ENCODE measurements at regions not wholly inside any gene's neighbourhood (a gene's known extent, or its start where the extent isn't known, plus 50 kb on each side); places are given as distances from the start of the nearest gene placed in this dataset.

GRCh38 chr1:66443793-66444192, 90.2 kb upstream of the SGIP1 start:
- no peak overlapping the region for H3K27ac Mint-ChIP-seq
- no peaks in the 10 kb centered on the region for H3K9me3 Mint-ChIP-seq
- H3K4me3 Mint-ChIP-seq = no peak overlapping the region
- peaks cover 5% of the 10 kb centered on the region for H3K27me3 Mint-ChIP-seq (ENCODE audit: low read depth)
- no peak for DNase-seq (ENCODE audit: low spot score in 2 of 2, unreplicated experiment in 2 of 2)
- H3K4me1 Mint-ChIP-seq = peaks cover 20% of the 10 kb centered on the region
- TF ChIP-seq CTCF (IDR thresholded peaks at IDR 0.05; ENCODE audit: unreplicated experiment) = no peak
- no peaks in the 10 kb centered on the region for H3K36me3 Mint-ChIP-seq

- peak overlapping the region; percentile 17 for H3K27ac Mint-ChIP-seq
Measured at GRCh38 chr1:66444438-66445265, 89.3 kb upstream of the SGIP1 start.

GRCh38 chr1:66445492-66446181, 88.3 kb upstream of the SGIP1 start:
- Mint-ChIP-seq H3K36me3 (no peaks in the 10 kb centered on the region), H3K27me3 (ENCODE audit: low read depth) (peaks cover 5% of the 10 kb centered on the region), H3K4me1 (peaks cover 36% of the 10 kb centered on the region), H3K9me3 (no peaks in the 10 kb centered on the region), H3K4me3 (no peak overlapping the region), H3K27ac (peak overlapping the region; percentile 17)
- TF ChIP-seq CTCF (IDR thresholded peaks at IDR 0.05; ENCODE audit: unreplicated experiment) = no peak
- DNase-seq (ENCODE audit: low spot score in 2 of 2, unreplicated experiment in 2 of 2) = no peak

More at GRCh38 chr1:66444438-66445265, 89.3 kb upstream of the SGIP1 start:
- Mint-ChIP-seq H3K9me3 (no peaks in the 10 kb centered on the region), H3K4me3 (no peak overlapping the region), H3K4me1 (peaks cover 27% of the 10 kb centered on the region), H3K27me3 (ENCODE audit: low read depth) (peaks cover 5% of the 10 kb centered on the region), H3K36me3 (no peaks in the 10 kb centered on the region)
- DNase-seq (ENCODE audit: low spot score in 2 of 2, unreplicated experiment in 2 of 2) = no peak
- TF ChIP-seq CTCF (IDR thresholded peaks at IDR 0.05; ENCODE audit: unreplicated experiment) = no peak

- H3K4me1 Mint-ChIP-seq = peaks cover 39% of the 10 kb centered on the region
Measured at GRCh38 chr1:66446261-66447001, 87.5 kb upstream of the SGIP1 start.

More at GRCh38 chr1:66446261-66447001, 87.5 kb upstream of the SGIP1 start:
- peak; percentile 81 for TF ChIP-seq CTCF (IDR thresholded peaks at IDR 0.05; ENCODE audit: unreplicated experiment)
- Mint-ChIP-seq H3K4me3 (no peak overlapping the region), H3K27me3 (ENCODE audit: low read depth) (peaks cover 5% of the 10 kb centered on the region), H3K36me3 (no peaks in the 10 kb centered on the region), H3K27ac (no peak overlapping the region), H3K9me3 (no peaks in the 10 kb centered on the region)
- DNase-seq (ENCODE audit: low spot score in 2 of 2, unreplicated experiment in 2 of 2) = no peak

Measured in mesothelial cell of epicardium (in vitro differentiated cells).